CD1c-positive myeloid dendritic cell (primary cell): ENCODE measurements at regions not wholly inside any gene's neighbourhood (a gene's known extent, or its start where the extent isn't known, plus 50 kb on each side); places are given as distances from the start of the nearest gene placed in this dataset.
A peak's percentile ranks its signal among the peaks of the same experiment; 100 is the strongest.

Experiments used
- DNase-seq: peaks from one replicate; pipeline ENCODE4 v3.0.0-alpha.2; 2016; ENCODE audit errors: extremely low spot score

DNA sequence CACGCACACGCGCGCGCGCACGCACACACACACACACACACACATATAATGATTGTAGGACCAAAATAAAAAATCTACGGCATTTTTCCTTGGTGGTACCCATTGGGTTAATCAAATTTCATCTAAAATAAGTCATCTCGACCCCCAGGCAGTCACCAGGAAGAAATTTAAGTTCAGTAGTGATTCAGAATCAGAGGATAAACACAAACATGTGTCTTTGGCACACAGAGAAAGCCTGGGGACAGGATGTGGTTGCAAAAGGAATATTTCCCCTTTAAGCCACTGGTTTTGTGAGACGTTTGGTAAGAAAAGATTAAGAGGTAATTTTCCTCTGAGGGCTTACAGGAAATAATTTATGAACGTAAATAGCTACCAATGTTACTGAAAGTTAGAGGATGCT, 171.6 kb upstream of the PIEZO2 start:
- no peak for DNase-seq

DNA sequence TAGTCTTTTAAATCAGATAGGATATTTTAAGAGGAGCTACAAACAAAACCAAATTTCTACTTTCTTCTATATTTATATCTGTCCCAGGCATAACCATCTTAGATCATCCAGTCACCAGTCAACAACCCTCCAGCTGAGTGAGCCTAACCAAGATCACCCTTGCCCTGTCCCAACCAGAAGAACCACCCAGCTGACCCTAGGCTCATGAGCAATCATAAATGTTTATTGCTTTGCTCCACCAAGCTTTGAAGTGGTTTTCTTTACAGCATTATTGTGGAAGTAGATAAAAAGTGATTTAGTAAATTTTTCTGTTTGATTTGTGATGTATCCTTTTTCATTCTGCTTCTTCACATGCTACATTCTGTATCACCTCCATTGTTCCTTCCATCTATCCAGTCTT, 167.2 kb upstream of the PIEZO2 start:
- DNase-seq: no peak

DNA sequence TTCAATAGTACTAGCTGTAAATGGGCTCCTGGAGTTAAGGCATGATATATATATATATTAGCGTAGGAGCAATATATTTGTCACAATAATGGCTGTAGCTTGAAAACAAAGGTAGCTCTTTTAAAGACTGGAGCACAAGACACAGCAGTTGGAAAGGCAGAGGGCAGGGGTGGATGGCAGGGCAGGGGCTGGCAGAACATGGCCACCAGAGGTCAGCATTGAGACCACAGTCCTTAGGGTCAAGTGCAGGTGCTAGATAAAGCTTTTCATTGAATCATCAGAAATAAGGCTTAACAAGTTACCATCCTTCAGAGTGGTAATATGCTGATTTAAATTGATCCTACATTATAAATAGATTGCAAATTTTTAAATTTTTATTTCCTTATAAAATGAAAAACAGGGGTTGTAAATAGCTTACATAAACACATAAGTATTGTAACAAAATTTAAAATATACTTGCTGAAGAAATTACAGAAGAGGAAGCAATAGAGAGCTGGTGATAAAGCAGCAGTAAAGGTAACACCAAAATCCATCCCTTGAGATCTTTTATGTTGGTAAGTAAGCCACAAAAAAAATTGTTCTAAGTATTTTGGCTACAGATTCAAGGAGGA, 161.2 kb upstream of the PIEZO2 start:
- DNase-seq: peak; percentile 32

DNA sequence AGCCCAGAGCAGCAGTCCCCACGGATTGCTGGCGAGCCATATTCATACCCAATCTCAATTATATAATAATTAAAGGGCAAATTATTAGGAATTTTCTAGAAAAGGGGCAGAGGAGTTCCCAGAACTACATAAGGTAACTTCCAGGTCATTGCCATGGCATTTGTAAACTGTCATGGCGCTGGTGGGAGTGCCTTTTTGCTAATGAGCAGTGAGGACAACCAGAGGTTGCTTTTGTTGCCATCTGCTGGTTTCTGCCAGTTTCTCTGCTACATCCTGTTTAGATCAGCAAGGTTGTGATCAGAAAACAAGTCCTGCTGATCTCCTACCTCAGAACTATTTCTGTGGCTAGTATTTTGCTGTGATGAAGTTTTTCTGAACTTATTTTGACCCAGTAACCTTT, 159.8 kb upstream of the PIEZO2 start:
- DNase-seq: no peak

DNA sequence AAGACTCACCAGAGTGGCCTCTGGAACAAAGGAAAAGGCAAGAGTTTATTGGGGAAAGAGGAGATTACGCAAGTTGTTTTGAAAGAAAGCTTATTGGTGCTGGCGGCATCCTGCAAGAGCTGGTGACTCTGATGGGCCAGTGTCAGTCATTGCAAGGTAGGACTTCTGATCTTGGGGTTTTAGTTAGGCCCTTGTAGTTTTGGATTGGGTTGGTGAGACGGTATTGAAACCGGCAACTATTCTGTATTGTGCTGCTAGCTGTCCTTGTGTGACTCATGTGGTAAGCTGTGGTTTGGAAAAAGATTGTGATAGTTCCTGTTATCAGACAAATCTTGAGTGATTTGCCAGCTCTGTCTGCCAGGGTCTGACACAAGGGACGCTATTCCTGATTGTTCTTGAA, 159.1 kb upstream of the PIEZO2 start:
- peak; percentile 16 for DNase-seq

DNA sequence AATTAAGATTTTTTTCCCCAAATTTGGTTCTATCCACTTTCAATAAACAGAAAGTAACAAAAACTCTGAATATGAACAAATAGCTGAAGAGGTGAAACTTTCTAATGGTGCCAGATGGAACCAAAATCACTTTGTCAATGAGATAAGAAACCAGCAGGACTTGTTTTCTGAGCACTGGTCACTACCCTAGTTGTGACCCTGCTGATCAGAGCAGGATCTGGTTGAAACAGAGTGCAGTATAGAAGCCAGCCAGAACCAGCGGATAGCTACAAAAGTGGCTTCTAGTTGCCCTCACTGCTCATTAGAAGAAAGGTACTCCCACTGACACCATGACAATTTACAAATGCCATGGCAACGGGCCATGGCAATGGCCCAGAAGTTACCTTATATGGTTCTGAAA, 158.3 kb upstream of the PIEZO2 start:
- DNase-seq: no peak

DNA sequence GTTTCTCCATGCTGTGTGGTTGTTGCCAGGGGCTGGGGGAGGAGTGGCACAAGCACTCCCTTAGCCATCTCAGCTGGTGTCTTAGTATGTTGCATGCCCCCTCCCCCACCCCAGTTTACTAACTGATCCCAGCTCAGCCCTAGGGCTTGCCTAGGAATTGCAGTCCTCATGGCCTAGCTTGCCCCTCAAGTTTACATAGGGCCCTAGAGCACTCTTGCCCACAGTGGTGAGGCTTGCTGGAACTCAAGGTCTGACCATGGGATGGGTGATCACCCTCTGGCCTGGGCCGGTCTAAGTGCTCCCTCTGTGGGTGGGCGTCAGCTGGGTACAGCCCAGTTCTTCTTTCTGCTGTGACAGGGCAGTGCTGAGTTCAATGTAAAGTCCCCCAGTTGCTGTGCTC, 156.1 kb upstream of the PIEZO2 start:
- no peak for DNase-seq

DNA sequence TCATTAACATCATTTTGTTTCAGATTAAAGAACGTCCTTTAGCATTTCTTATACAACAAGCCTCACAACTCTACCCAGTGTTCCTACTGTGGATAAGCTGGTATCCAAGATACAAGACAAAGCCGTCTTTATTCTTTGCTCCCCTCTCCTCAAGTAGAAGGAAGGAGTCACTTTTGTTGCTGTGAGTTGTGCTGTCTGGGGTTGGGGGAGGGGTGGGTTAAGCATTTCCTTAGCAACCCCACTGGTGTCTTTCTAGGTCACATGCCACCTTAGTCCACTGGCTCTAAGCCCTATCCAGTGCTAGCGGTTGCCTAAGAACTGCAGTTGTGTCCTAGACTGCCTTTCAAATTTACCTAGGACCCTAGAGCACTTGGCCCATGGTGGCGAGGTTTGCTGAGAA, 155.6 kb upstream of the PIEZO2 start:
- no peak for DNase-seq

DNA sequence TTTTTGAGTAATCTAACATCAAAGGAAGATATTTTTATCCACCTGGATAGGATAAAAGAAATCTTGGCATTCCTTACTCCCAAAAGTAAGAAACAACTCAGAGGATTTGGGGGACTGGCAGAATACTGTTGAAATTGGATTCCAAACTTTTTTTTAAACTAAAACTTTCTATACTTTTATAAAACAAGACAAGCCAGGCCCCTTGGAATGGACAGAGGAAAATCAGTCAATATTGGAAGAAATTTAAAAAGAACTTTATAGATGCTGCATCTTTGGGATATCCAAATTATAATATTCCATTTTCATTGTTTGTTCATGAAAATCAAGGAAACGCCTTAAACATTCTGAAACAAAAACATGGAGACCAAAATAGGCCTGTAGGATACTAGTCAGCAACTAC, 147.6 kb upstream of the PIEZO2 start:
- DNase-seq: no peak

DNA sequence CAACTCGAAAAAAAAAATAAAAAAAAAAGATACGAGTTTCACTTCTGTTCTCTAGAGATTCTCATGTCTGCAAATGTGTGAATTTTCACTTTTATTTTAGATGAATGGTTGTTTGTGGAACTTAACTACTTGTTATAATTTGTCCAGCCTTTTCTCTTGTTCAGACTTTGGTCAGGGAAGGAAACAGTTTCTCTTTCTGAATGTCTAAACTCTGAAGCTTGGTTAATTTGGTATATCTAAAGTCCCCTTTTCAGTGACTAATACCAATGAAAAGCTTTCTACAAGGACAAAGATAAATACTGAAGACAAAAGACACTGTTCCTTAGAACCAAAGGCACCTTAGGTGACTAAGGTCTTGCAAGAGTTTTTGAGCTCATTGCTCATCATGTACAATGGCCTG, 144.4 kb upstream of the PIEZO2 start:
- no peak for DNase-seq

DNA sequence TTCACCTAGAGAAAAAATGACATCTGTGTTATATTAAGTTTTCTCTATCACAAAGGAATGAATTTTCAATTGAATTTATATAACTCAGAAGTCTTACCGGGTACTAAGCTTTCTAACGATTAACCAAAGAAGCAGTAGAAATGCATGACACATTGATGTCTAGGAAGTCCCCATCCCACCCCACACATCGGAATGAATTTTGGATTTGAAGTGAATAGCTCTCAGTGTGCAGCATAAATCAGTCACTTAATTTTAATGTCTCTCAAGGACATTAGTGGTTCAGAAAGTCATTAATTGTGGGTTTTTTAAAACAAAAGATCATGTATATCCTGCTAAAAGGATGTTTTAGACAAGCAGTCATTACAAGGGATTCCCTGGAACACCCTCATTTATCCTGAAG, 141.4 kb upstream of the PIEZO2 start:
- no peak for DNase-seq

DNA sequence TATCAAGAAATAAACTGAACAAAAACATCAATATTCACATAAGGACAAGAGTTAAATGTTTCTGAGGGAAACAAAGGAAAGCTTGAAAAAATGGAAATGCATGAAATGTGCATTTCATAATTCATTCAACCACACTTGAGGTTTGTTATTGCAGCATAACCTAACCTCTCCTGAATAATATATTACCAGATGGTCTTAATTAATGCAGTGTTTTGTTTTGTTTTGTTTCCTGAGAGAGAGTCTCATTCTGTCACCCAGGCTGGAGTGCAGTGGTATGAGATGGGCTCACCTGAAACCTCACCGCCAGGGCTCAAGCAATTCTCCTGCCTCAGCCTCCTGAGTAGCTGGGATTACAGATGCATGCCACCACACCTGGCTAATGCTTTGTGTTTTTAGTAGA, 139.9 kb upstream of the PIEZO2 start:
- no peak for DNase-seq

DNA sequence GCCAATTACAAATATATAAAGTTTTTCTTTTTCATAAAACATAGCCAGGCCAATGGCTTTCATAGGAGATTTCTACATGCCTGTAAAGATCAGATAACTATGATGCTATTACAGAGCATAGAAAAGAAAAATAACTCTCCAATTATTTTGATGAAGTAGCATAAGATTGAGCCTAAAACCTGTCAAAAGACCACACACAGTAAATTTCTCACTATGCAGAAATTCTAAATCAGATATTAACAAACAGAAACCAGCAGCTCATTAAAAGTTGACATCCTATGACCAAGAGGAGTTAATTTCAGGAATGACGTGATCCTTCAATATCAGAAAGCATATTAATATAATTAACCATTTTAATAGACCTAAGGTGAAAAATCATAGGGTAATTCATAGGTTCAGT, 139.0 kb upstream of the PIEZO2 start:
- no peak for DNase-seq

DNA sequence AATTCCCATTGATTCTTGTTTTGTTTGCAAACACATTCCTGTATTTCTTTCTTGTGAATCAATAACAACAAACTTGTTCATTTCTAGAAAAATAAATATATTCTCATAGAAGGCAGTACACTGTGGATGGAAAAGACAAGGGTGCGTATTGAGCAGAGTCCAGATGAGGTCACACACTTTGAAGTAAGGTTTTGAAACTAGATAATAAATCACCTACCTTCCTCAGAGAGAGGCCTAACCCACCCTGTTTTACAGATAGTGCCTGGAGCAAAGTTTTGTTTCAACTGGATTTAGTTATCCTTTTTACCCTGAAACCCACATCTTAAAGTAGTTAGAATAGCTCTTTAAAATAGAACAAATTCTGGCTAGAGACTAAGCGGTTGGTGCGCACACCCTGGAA, 137.1 kb upstream of the PIEZO2 start:
- no peak for DNase-seq

DNA sequence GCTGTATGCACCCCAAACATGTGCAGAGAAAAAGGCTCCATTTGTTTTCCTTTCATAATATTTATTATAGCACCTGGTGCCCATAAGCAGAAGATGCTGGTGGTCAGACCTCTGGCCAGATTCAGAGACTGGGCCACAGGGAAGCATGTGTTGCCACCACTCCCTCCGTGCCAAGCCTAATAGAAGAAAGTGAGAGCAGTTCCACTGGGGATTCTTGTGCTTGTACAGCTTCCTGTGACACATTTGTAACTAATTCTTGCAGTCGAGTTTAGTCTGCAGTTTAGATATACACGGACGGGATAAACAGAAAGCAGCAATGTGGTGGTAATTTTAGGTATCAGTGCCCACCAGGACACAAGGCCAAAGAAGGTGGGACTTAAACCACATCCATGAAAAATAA, 135.4 kb upstream of the PIEZO2 start:
- no peak for DNase-seq

DNA sequence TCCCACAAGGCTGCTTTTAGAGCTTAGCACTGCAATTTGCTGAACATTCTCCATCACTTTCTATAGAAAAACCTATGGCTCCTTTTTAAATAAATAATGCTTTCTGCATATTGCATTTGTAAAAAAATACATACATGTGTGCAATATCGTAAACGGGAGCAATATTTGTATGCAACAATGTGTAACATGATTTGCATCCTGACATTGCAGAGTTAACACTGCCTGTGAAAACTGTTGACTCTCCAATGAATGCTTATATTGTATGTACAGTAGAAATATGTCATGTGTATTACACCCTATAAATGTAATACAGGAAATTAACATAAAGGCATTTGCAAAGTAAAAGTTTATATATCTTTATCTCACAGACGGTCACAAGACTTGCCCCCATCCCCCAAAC, 135.0 kb upstream of the PIEZO2 start:
- DNase-seq: no peak

DNA sequence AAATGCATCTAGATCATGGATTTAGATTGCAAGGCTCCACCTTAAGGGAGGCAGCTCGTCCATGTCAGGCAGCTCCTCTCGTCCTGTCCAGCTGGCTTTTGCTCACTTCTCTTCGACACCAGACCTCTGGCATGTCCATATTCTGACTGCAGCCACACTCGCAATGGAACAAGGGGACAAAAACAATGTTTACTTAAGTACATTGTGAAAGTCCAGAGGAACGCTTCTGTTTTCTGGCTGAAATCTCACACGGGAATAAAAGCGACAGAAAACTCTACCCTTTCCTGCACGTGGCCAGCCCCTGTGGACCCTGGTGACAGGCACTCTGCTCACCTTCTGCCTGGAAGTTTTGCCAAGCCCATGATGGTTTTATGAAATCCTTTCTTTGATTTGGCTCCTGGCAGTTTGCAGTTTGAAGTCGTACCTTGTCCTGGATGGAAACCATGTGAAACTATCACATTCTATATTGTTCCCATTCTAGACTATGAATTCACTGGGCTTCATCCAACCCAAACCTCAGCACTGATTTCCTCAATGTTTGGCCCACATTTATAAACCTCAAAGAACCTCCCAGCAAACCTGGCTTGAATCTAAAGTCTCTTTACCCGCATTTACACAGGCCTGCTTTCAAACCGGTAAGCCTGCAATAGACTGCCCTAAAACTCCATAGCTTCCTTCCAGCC, 134.3 kb upstream of the PIEZO2 start:
- no peak for DNase-seq

DNA sequence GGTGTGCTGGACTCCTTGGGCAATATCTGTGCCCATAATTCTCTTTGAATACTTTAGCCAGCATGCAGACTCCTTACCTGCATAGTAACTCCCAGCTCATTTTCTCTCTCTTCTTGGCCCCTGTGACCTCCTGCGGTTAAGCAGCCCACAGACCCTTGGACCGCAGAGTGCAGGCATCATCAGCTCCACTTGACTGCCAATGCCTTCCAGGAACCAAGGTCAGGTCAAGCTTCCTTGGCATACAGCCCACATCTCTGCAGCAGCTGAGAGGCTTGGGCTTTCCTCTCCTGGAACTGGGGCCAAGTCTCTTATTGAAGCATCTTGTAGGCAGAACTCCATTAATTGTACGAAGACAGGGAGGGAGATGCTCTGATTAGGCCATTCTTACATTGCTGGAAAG, 130.1 kb upstream of the PIEZO2 start:
- DNase-seq: no peak

DNA sequence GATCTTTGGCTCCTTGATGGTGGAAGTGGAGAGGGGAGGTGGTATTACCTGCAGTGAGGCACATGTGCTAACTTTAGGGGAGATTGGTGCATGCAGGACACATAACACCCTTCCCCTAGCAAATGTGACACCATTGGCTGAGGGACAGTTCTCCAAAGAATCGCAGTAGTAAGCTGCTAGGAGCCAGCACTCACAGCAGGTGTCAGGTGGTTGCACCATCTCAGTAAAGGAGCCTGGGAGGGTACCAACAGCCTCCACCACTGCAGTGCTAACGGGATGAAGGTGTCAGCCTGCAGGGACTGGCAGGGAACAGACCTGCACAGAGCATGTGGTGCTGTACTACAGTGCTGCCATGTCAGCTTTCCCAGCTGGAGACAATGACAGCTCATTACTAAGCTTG, 127.3 kb upstream of the PIEZO2 start:
- DNase-seq: no peak

DNA sequence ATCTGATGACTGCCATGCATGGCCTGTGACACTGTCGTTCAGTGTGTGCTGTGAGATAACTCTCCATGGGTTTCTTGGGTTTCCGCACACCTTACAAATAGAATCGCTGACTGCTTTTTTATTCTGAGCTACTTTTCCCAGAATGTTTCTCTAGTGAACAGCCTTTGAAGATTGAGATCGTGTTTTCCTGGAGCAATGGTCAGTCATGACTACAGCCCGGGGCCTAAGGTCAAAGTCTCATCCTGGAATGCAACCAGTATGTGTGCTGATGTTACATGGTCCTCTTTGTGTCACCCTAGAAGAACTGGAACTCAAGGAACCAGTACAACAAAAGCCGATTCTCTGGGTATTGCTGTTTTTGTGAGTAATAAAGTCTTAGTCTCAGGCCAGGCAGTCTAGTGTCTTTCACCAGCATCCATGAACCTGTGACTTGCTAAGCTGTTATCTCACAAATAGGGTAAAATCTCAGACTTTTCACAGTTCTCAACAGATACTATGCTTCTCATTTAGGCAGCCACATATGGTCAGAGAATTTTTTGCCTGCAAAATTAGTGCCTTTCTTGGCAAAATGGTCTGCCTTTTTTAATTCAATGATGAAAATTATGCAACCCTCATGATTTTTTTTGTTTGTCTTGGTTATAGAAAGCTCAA, 124.9 kb upstream of the PIEZO2 start:
- no peak for DNase-seq

DNA sequence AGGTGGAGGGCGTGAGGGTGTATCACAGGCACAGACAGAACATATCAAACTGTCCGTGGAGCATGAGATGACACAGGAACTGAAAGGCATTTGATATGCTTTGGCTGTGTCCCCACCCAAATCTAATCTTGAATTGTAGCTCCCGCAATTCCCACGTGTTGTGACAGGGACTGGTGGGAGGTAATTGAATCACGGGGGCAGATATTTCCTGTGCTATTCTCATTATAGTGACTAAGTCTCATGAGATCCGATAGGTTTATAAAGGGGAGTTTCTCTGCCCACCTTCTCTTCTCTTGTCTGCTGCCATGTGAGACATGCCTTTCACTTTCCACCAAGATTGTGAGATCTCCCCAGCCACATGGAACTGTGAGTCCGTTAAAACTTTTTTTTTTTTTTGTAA, 123.1 kb upstream of the PIEZO2 start:
- no peak for DNase-seq

DNA sequence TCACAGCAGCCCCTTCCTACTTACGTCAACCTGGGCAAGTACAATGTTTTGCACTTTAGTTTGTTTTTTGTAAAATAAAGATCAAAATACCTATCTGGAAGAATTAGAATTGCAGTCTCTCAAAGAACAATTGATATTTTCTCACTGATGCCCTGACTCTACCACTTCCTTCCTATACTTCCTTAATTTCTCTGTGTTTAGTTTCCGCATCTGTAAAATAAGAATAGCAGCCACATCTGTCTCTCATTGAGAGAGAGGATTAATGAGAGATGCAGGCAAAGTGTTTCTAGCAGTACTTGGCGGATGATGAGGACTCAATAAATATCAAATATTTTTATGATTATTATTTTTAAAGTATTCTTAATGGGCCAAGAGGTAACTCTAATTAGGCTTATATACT, 122.6 kb upstream of the PIEZO2 start:
- DNase-seq: no peak

DNA sequence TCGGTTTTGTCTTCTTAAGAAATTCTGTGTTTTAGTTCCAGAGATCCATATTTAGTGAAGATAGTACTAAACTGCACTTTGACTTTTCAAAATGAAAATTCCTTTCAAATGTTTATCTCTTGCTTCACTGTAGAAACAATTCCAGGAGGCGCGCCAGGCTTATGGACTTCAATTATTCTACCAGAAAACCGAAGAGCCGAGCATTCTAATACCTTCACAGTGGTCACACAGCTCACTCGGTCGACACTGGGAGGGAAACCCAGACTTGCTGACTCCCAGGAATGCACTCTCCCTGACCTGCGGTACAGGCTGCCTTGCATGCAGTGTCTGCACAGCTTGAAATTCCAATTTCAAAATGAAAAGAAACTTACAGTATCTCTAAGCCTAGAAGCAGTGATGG, 119.9 kb upstream of the PIEZO2 start:
- no peak for DNase-seq
